ENCODE measurements at regions not wholly inside any gene's neighbourhood (a gene's known extent, or its start where the extent isn't known, plus 50 kb on each side); places are given as distances from the start of the nearest gene placed in this dataset.

GRCh38 chr12:98402091-98402490 lies 113.3 kb upstream of the TMPO start:
- TF ChIP-seq, protein P1, sequence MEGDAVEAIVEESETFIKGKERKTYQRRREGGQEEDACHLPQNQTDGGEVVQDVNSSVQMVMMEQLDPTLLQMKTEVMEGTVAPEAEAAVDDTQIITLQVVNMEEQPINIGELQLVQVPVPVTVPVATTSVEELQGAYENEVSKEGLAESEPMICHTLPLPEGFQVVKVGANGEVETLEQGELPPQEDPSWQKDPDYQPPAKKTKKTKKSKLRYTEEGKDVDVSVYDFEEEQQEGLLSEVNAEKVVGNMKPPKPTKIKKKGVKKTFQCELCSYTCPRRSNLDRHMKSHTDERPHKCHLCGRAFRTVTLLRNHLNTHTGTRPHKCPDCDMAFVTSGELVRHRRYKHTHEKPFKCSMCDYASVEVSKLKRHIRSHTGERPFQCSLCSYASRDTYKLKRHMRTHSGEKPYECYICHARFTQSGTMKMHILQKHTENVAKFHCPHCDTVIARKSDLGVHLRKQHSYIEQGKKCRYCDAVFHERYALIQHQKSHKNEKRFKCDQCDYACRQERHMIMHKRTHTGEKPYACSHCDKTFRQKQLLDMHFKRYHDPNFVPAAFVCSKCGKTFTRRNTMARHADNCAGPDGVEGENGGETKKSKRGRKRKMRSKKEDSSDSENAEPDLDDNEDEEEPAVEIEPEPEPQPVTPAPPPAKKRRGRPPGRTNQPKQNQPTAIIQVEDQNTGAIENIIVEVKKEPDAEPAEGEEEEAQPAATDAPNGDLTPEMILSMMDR (IDR thresholded peaks at IDR 0.05), result no peak
- no peak for TF ChIP-seq POLR2A (IDR thresholded peaks at IDR 0.05)

All from adrenal gland (tissue), 5 donors.